NCI-H510A (cell line): ENCODE measurements at regions not wholly inside any gene's neighbourhood (a gene's known extent, or its start where the extent isn't known, plus 50 kb on each side); places are given as distances from the start of the nearest gene placed in this dataset.

Experiments used
- DNase-seq: peaks from one replicate; lab custom pipeline; 2025; lab: John Stamatoyannopoulos, UW

- DNase-seq, result no peak
These were observed 441.5 kb upstream of the TNP1 start for GRCh38 chr2:217301142-217301925.

- DNase-seq, result no peak
These were observed 439.7 kb upstream of the TNP1 start for GRCh38 chr2:217299590-217299989.

GRCh38 chr2:217297096-217297495 is 437.2 kb upstream of the TNP1 start:
- no peak for DNase-seq

GRCh38 chr2:217294818-217295217 is 435.0 kb upstream of the TNP1 start:
- DNase-seq, result no peak

- DNase-seq, result no peak
These were observed 434.3 kb upstream of the TNP1 start for GRCh38 chr2:217294211-217294610.

GRCh38 chr2:217293607-217294006 is 433.7 kb upstream of the TNP1 start:
- DNase-seq, result no peak

GRCh38 chr2:217293046-217293445 is 433.2 kb upstream of the TNP1 start:
- no peak for DNase-seq

- peak; percentile 72 for DNase-seq
These were observed 431.4 kb upstream of the TNP1 start for GRCh38 chr2:217291259-217291658.

- DNase-seq, result no peak
These were observed 430.6 kb upstream of the TNP1 start for GRCh38 chr2:217290467-217290866.

GRCh38 chr2:217289907-217290280 is 430.0 kb upstream of the TNP1 start:
- DNase-seq, result peak; percentile 70

GRCh38 chr2:217289177-217289906 is 429.5 kb upstream of the TNP1 start:
- no peak for DNase-seq

- DNase-seq, result no peak
These were observed 428.7 kb upstream of the TNP1 start for GRCh38 chr2:217288472-217289063.

- no peak for DNase-seq
These were observed 427.0 kb upstream of the TNP1 start for GRCh38 chr2:217286833-217287232.

GRCh38 chr2:217285926-217286325 is 426.1 kb upstream of the TNP1 start:
- DNase-seq, result no peak

- DNase-seq, result no peak
These were observed 423.6 kb upstream of the TNP1 start for GRCh38 chr2:217283460-217283859.

GRCh38 chr2:217282531-217282930 is 422.7 kb upstream of the TNP1 start:
- no peak for DNase-seq

GRCh38 chr2:217279556-217279955 is 419.7 kb upstream of the TNP1 start:
- no peak for DNase-seq

GRCh38 chr2:217279140-217279539 is 419.3 kb upstream of the TNP1 start:
- no peak for DNase-seq

GRCh38 chr2:217277646-217278398 is 418.0 kb upstream of the TNP1 start:
- no peak for DNase-seq

GRCh38 chr2:217276433-217276832 is 416.6 kb upstream of the TNP1 start:
- DNase-seq, result no peak

- DNase-seq, result no peak
These were observed 415.2 kb upstream of the TNP1 start for GRCh38 chr2:217275091-217275490.

GRCh38 chr2:217274578-217274977 is 414.7 kb upstream of the TNP1 start:
- no peak for DNase-seq
